ENCODE measurements at regions not wholly inside any gene's neighbourhood (a gene's known extent, or its start where the extent isn't known, plus 50 kb on each side); places are given as distances from the start of the nearest gene placed in this dataset.

GRCh38 chr5:67511911-67512310 lies 315.3 kb upstream of the CD180 start:
- Histone ChIP-seq H3K27me3 (ENCODE audit: insufficient read depth, low read length) (no peaks in the 10 kb centered on the region), H3K36me3 (ENCODE audit: insufficient read depth, low read length) (no peaks in the 10 kb centered on the region), H3K27ac (ENCODE audit: low read depth, low read length) (no peak overlapping the region), H3K79me2 (ENCODE audit: control insufficient read depth, insufficient read depth, low read length, unreplicated experiment) (no peaks in the 10 kb centered on the region), H3K4me3 (ENCODE audit: low read depth, low read length) (no peak overlapping the region), H3K4me1 (ENCODE audit: control insufficient read depth, insufficient read depth, low read length, unreplicated experiment) (peaks cover 6% of the 10 kb centered on the region), H2AFZ (ENCODE audit: low read length, unreplicated experiment) (no peak overlapping the region)

- no peak overlapping the region for H3K4me3 ChIP-seq (ENCODE audit: low read depth, low read length)
- no peak overlapping the region for H3K27ac ChIP-seq (ENCODE audit: low read depth, low read length)
- H3K36me3 ChIP-seq (ENCODE audit: insufficient read depth, low read length) = no peaks in the 10 kb centered on the region
- H3K4me1 ChIP-seq (ENCODE audit: control insufficient read depth, insufficient read depth, low read length, unreplicated experiment) = no peaks in the 10 kb centered on the region
- H2AFZ ChIP-seq (ENCODE audit: low read length, unreplicated experiment) = no peak overlapping the region
- H3K27me3 ChIP-seq (ENCODE audit: insufficient read depth, low read length) = no peaks in the 10 kb centered on the region
- H3K79me2 ChIP-seq (ENCODE audit: control insufficient read depth, insufficient read depth, low read length, unreplicated experiment) = no peaks in the 10 kb centered on the region
Measured at GRCh38 chr5:67510204-67510603, 313.6 kb upstream of the CD180 start.

GRCh38 chr5:67509402-67510186 lies 313.0 kb upstream of the CD180 start:
- H3K27me3 ChIP-seq (ENCODE audit: insufficient read depth, low read length) = no peaks in the 10 kb centered on the region
- H3K36me3 ChIP-seq (ENCODE audit: insufficient read depth, low read length) = no peaks in the 10 kb centered on the region
- no peaks in the 10 kb centered on the region for H3K4me1 ChIP-seq (ENCODE audit: control insufficient read depth, insufficient read depth, low read length, unreplicated experiment)
- H3K4me3 ChIP-seq (ENCODE audit: low read depth, low read length) = no peak overlapping the region
- no peaks in the 10 kb centered on the region for H3K79me2 ChIP-seq (ENCODE audit: control insufficient read depth, insufficient read depth, low read length, unreplicated experiment)
- H2AFZ ChIP-seq (ENCODE audit: low read length, unreplicated experiment) = no peak overlapping the region
- H3K27ac ChIP-seq (ENCODE audit: low read depth, low read length) = no peak overlapping the region

GRCh38 chr5:67506241-67506640 lies 309.6 kb upstream of the CD180 start:
- Histone ChIP-seq H3K36me3 (ENCODE audit: insufficient read depth, low read length) (no peaks in the 10 kb centered on the region), H3K27ac (ENCODE audit: low read depth, low read length) (no peak overlapping the region), H3K27me3 (ENCODE audit: insufficient read depth, low read length) (no peaks in the 10 kb centered on the region), H2AFZ (ENCODE audit: low read length, unreplicated experiment) (peak overlapping the region; percentile 58), H3K4me3 (ENCODE audit: low read depth, low read length) (no peak overlapping the region), H3K79me2 (ENCODE audit: control insufficient read depth, insufficient read depth, low read length, unreplicated experiment) (no peaks in the 10 kb centered on the region), H3K4me1 (ENCODE audit: control insufficient read depth, insufficient read depth, low read length, unreplicated experiment) (no peaks in the 10 kb centered on the region)

- no peaks in the 10 kb centered on the region for H3K27me3 ChIP-seq (ENCODE audit: insufficient read depth, low read length)
- no peak overlapping the region for H3K4me3 ChIP-seq (ENCODE audit: low read depth, low read length)
- H2AFZ ChIP-seq (ENCODE audit: low read length, unreplicated experiment) = no peak overlapping the region
- no peaks in the 10 kb centered on the region for H3K36me3 ChIP-seq (ENCODE audit: insufficient read depth, low read length)
- no peaks in the 10 kb centered on the region for H3K4me1 ChIP-seq (ENCODE audit: control insufficient read depth, insufficient read depth, low read length, unreplicated experiment)
- H3K79me2 ChIP-seq (ENCODE audit: control insufficient read depth, insufficient read depth, low read length, unreplicated experiment) = no peaks in the 10 kb centered on the region
- H3K27ac ChIP-seq (ENCODE audit: low read depth, low read length) = no peak overlapping the region
Measured at GRCh38 chr5:67502951-67503350, 306.4 kb upstream of the CD180 start.

GRCh38 chr5:67496051-67496450 lies 299.5 kb upstream of the CD180 start:
- no peak overlapping the region for H3K27ac ChIP-seq (ENCODE audit: low read depth, low read length)
- H3K27me3 ChIP-seq (ENCODE audit: insufficient read depth, low read length) = no peaks in the 10 kb centered on the region
- no peaks in the 10 kb centered on the region for H3K79me2 ChIP-seq (ENCODE audit: control insufficient read depth, insufficient read depth, low read length, unreplicated experiment)
- no peaks in the 10 kb centered on the region for H3K36me3 ChIP-seq (ENCODE audit: insufficient read depth, low read length)
- H3K4me3 ChIP-seq (ENCODE audit: low read depth, low read length) = no peak overlapping the region
- H2AFZ ChIP-seq (ENCODE audit: low read length, unreplicated experiment) = no peak overlapping the region
- H3K4me1 ChIP-seq (ENCODE audit: control insufficient read depth, insufficient read depth, low read length, unreplicated experiment) = no peaks in the 10 kb centered on the region

GRCh38 chr5:67495072-67495471 lies 298.5 kb upstream of the CD180 start:
- no peak overlapping the region for H3K27ac ChIP-seq (ENCODE audit: low read depth, low read length)
- no peak overlapping the region for H2AFZ ChIP-seq (ENCODE audit: low read length, unreplicated experiment)
- no peaks in the 10 kb centered on the region for H3K36me3 ChIP-seq (ENCODE audit: insufficient read depth, low read length)
- H3K79me2 ChIP-seq (ENCODE audit: control insufficient read depth, insufficient read depth, low read length, unreplicated experiment) = no peaks in the 10 kb centered on the region
- no peak overlapping the region for H3K4me3 ChIP-seq (ENCODE audit: low read depth, low read length)
- no peaks in the 10 kb centered on the region for H3K4me1 ChIP-seq (ENCODE audit: control insufficient read depth, insufficient read depth, low read length, unreplicated experiment)
- H3K27me3 ChIP-seq (ENCODE audit: insufficient read depth, low read length) = no peaks in the 10 kb centered on the region

GRCh38 chr5:67494186-67494855 lies 297.7 kb upstream of the CD180 start:
- H3K4me3 ChIP-seq (ENCODE audit: low read depth, low read length) = no peak overlapping the region
- H3K36me3 ChIP-seq (ENCODE audit: insufficient read depth, low read length) = no peaks in the 10 kb centered on the region
- no peaks in the 10 kb centered on the region for H3K79me2 ChIP-seq (ENCODE audit: control insufficient read depth, insufficient read depth, low read length, unreplicated experiment)
- no peak overlapping the region for H3K27ac ChIP-seq (ENCODE audit: low read depth, low read length)
- no peak overlapping the region for H2AFZ ChIP-seq (ENCODE audit: low read length, unreplicated experiment)
- no peaks in the 10 kb centered on the region for H3K4me1 ChIP-seq (ENCODE audit: control insufficient read depth, insufficient read depth, low read length, unreplicated experiment)
- no peaks in the 10 kb centered on the region for H3K27me3 ChIP-seq (ENCODE audit: insufficient read depth, low read length)

- Histone ChIP-seq H3K4me1 (ENCODE audit: control insufficient read depth, insufficient read depth, low read length, unreplicated experiment) (no peaks in the 10 kb centered on the region), H3K4me3 (ENCODE audit: low read depth, low read length) (no peak overlapping the region), H3K27me3 (ENCODE audit: insufficient read depth, low read length) (no peaks in the 10 kb centered on the region), H3K79me2 (ENCODE audit: control insufficient read depth, insufficient read depth, low read length, unreplicated experiment) (no peaks in the 10 kb centered on the region), H3K36me3 (ENCODE audit: insufficient read depth, low read length) (no peaks in the 10 kb centered on the region), H2AFZ (ENCODE audit: low read length, unreplicated experiment) (no peak overlapping the region), H3K27ac (ENCODE audit: low read depth, low read length) (no peak overlapping the region)
Measured at GRCh38 chr5:67493676-67494075, 297.1 kb upstream of the CD180 start.

GRCh38 chr5:67490543-67491321 lies 294.1 kb upstream of the CD180 start:
- H3K36me3 ChIP-seq (ENCODE audit: insufficient read depth, low read length) = no peaks in the 10 kb centered on the region
- H3K4me1 ChIP-seq (ENCODE audit: control insufficient read depth, insufficient read depth, low read length, unreplicated experiment) = no peaks in the 10 kb centered on the region
- H3K27ac ChIP-seq (ENCODE audit: low read depth, low read length) = no peak overlapping the region
- no peak overlapping the region for H3K4me3 ChIP-seq (ENCODE audit: low read depth, low read length)
- no peaks in the 10 kb centered on the region for H3K79me2 ChIP-seq (ENCODE audit: control insufficient read depth, insufficient read depth, low read length, unreplicated experiment)
- no peak overlapping the region for H2AFZ ChIP-seq (ENCODE audit: low read length, unreplicated experiment)
- H3K27me3 ChIP-seq (ENCODE audit: insufficient read depth, low read length) = no peaks in the 10 kb centered on the region
